HPDE6-E6E7 (cell line): ENCODE measurements at regions not wholly inside any gene's neighbourhood (a gene's known extent, or its start where the extent isn't known, plus 50 kb on each side); places are given as distances from the start of the nearest gene placed in this dataset.

Source experiments
- DNase-seq: peaks from one replicate; pipeline ENCODE4 v3.0.0; 2011; ENCODE audit warnings: missing footprints; ENCODE audit errors: extremely low spot score

DNA sequence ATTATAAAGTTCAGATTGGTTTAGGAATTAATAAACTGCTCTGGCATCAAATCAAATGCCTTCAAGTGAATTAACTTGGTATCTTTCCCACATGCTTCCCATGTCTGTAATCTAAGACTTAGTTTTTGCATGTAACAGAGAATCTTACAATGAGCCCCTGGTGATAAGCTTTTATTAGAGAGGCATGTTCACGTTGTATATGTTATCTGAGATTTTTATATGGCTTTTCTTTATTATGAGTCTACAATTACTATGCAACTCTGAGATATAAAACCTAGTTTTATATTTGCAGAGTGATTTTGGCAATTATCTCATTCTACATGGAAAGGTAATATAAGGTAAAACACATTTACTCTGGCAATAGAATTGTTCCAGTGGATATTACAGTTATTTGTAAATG is 1578.4 kb upstream of the IGFBP7 start:
- DNase-seq: no peak

DNA sequence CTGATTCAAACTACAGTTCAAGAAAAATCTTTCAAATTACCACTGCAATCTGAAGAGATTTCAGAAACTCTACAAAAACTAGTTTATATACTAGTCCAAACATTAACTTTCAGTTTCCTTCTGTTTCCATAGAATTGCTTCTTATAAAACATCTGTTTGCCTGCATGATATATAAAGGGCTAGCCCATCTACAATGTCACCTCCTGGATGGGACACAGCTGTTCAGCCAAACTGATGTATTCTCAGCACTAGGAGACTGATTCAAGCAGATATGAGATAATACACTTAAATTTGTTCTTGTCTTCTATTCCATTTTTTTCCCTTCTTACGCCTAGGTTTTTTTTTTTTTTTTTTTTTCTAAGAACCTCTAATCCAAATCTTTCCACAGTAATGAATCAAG is 1569.7 kb upstream of the IGFBP7 start:
- no peak for DNase-seq

DNA sequence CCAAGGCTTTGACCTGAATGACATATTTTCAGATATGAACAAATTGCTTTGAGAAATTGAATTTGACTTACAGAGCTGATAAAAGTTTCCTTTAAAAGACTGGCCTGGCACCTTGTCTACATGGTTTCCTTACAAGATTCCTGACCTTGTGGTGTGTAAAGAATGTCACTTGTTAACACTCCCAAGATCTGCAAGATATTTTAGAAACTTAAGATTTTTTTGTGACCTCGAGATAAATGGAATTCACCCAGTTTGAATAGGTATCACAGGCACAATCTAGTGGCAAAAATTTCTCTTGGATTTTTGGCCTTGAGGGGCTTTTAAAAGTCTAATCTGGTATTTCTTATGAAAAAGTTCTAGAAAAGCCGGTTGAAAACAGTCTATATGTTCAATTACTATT is 1568.9 kb upstream of the IGFBP7 start:
- DNase-seq: no peak

DNA sequence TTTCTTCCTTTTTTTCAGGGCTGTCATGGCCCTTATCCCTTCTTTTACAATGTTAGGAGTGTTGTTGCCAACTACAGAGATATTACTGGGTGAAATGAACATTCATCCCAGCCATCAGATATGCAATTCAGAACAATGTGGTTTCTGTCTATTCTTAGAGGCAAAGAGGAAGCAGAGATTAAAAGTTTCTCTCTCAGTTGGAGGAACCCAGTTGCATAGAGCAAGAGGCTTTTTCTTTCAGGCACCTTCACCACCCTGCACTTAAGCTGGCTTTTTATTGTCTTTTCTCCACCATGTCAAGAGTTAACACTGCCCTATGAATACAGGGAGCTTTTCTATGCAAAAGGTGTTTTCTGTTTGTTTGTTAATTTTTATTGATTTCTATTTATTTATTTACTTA is 1559.6 kb upstream of the IGFBP7 start:
- no peak for DNase-seq

DNA sequence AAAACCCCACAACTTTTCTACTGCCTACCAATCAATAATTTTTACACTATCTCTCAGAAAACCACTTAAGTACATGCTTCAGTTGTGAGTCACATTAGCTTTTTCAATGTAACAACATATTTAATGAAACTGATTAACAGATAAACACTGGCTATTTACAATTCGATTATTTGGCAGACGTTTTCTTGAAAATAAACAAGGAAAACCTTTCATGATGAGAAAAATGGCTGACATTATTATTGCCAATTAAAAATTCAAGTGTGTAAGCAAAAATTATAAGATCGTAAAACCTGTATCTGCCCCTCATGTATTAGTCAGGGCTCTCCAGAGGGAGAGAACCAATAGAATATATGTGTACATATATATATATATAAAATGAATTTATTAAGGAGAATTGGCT is 1555.5 kb upstream of the IGFBP7 start:
- no peak for DNase-seq

DNA sequence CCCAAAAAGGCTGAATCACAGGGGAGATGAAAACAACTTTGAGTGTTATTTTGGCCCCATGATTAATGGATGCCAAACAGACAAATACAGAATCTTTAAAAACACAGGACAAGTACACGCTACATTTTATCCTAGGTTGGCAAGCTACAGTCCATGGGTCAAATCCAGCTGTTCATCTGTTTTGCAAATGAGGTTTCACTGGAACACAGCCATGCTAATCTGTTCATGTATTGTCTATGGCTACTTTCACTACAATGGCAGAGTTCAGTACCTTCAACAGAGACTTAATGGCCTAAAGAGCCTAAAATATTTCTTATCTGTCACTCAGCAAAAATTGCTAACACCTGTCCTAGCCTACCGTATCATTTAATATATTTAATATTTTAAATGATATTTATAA is 1548.5 kb upstream of the IGFBP7 start:
- DNase-seq: no peak

DNA sequence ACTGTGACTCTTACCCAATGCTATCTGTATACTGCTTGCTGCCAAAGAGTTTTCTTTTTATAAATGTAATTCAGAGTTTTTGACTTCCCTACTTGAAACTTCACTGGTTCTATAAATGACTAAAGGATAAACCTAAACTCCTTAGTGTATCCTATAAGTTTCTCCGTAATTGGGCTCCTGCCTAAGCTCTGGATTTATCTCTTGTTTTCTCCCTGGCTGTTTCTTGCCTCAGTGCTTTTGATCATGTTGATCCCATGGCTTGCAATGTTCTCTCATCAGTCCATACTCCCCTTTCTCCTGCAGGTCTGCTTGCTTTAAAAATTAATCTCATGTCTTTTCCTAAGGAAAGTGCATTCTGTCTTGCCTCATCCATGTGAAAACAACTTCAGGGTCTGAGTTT is 1543.1 kb upstream of the IGFBP7 start:
- DNase-seq: no peak

DNA sequence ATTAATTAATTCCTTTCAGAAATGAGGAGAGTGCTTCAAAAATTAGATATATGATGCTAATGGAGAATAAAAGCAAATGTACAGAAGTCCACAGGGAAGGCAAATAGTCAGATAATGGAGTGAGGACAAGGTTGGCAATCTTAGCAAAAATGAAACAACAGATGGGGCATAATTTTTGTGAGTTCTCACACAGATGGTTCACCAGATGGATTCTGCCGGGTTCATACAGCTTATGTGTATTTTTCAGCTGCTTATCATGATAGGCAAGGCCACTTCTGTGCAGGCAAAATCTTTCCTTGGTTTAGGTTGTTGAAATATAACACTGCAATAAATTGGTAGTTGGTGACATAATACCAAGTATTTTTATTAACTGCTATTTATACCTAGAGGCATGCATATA is 1539.0 kb upstream of the IGFBP7 start:
- DNase-seq: no peak

DNA sequence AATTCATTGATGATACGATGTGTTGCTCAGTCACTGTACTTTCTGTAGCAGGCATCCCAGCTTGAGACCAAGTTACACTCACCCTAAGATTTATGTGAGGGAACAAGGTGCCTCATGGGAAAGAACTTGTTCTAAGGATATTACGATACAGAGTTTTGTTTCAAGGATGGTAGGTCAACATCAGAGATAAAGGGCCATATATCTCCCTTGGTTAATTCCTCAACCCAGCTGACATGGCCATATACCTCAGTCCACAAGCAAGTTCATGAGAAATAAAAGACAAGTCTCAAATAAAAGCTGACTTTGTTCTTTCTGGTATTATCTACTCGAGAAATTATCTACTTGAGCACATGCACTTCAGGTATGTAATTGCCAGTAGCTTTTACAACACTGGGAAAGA is 1535.9 kb upstream of the IGFBP7 start:
- no peak for DNase-seq

DNA sequence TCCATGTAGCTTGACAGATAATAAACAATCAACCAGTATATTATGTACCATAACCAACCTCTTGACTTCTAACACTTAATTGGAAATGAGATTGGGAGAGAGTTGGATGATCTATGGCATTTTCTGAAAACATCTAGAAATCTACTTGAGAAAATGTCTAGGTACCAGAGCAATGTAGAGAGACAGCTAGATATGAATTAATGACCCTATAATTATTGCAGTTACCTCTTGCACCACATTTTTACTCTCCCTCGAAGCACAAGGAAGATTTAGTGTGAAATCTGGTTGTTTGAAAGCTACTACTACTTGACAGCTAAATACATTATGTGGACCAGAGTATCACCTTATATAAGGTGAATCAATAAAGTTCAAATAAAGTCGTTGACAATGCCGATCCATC is 1534.4 kb upstream of the IGFBP7 start:
- DNase-seq: no peak

DNA sequence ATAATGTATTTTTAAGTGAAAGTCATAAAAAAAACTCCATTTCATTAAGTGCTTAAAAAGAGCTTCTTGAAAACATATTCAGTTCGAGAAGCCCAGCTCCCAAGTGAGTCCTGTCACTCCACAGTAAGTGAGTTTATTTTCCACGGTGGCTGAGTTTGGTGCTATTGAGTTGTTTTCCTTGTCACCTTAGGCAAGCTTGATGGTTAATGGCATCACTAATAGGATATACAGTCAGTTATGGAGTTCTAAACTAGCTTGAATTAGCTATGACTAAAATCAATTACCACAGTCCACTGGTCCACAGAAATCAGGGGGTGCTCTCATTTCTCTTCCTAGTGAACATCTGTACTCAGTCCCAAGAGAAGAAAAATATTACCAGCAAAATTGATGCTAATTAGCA is 1526.2 kb upstream of the IGFBP7 start:
- no peak for DNase-seq

DNA sequence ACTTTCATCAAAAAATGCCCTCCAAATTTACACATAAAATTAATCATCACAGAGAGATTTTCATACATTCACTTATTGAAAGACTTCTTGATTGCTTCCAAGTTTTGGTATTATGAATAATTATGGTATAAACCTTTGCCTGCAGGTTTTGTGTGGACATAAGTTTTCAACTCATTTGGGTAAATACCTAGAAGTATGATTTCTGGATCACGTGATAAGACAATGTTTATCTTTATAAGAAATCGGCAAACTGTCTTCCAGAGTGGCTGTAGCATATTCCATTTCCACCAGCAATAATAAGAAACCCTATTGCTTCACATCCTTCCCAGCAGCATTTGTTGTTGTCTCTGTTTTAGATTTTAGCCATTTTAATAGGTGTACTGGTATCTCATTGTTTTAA is 1507.0 kb upstream of the IGFBP7 start:
- DNase-seq: no peak

DNA sequence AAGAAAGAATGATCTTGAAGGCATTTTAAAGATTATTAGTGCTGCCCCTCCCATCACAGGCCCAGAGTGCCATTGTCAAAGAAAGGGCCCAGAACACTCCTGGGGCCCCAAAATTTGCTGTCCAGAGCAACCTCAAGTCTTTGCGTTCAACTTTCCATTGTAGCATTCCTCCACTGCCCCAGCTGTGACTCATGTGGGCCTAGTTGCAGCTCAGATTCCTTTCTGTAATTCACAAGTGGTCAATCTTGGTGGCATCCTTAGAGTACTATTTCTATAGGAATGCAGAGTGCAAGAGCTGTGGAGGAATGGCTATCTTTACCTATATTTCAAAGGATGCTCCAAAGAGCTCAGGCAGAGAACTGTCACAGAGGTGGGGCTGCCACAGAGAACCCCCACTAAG is 1500.8 kb upstream of the IGFBP7 start:
- DNase-seq: no peak

DNA sequence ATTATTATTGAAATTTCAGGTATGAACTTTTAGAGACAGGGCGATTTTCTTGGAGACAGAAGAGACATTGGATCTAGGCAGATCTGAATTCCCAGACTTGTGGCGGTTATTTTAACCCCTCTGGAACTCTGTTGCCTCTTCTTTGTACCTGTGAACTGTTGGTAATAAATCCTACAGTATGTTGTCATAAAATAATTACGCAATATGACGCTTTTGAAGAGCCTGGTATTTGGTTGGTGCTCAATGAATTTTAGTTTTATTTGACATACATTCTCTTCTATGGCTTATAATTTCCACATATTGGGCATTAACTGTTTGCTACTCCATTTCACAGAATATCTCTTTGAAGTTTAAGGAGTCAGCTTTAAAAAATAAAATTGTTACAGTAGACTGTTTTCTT is 1496.1 kb upstream of the IGFBP7 start:
- no peak for DNase-seq

DNA sequence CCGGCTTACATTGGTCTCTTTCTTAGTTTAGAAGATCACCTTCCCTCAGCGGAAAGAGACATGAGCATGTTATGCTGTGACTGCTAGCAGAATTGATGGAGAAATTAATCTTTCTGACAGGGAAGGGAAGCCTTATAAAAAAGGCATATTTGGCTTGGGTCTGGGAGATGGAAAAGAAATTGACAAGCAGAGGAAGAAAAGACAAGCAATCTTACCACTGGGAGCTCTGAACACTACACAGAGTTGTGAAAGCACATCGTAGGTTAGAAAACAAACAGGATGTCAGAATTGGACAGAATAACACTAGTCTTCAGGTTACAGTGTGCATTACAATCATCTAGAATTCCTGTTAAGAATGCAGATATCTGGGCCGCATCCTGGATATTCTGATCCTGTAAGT is 1493.8 kb upstream of the IGFBP7 start:
- no peak for DNase-seq

DNA sequence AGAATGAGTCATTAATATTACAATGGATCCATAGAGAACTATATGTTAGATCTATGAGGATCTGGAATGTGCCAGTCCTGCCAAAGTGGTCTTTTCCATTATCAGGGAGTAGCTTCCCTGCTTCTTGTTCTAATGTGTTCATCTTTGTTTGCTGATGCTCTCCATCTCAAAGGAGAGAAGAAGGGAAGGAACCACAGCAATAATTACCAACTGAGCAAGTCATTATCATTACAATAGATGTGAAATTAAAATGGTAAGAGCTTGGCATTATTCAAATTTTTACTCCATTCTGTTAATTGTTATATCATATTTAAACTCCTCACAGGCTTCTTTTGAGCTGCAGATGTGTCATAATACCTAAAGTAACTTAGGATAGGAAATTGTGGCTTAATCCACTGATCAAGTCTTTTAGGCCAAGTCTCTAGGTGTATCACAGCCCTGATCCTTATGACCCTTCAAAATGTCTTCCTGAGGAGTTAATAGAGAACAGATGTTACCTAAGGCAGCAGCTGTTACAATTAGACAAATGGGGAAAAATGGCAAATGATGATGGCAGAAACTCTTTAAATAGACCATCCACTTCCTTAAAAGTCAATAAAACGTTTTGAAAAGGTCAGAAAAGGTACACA is 1492.7 kb upstream of the IGFBP7 start:
- DNase-seq: no peak

DNA sequence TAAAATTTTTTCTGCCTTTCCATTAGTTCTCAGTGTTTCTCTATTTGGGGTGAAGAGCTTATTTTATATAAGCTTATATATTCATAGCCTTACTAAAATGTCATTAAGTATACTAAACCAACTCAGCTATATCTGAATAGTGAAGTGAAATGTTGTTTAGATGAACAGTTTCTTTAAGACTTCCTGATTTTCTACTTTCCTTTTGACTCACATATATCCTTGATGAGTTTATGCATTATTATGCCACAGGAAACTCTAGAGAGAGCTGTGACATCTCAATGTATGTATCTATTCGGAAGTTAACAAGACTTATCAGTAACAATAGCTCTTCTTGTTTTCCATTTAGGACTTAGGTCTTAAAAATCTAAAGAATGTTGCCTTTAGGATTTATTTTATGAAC is 1491.8 kb upstream of the IGFBP7 start:
- DNase-seq: no peak

DNA sequence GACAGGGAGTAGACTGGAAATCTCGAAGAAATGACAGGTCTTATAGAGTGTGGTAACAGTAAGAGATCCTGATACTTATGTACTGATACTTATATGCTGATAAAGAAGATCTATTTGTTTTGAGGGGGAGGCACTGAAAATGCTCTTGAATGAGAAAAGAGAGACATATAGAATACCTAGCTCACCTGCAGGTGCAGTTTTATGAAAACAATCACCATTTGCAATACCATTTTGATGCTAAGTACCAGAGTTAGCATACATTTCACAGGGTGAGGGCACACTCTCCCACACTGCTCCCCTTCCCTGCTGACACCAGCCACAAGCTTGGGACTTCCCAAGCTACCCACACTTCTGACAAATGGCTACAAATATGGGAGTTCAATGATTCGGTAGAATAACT is 1490.1 kb upstream of the IGFBP7 start:
- no peak for DNase-seq

DNA sequence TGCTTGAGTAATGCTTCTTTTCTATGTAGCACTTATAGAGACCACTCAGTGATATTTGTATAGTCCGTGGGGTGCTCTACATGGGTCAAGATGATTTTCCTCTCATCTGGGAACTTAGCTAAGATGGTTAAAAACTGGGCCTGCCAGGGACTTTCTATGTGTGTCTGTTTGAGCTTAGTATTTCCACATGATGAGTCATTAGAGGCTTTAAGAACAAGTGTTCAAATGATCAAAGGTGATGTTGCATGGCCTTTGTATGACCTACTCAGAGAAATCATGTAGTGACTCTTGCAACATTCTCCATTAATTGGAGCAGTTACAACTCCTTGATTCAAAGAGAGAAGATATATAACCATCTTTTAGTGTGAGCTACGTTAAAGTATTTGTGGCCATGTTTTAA is 1480.5 kb upstream of the IGFBP7 start:
- peak; percentile 52 for DNase-seq

DNA sequence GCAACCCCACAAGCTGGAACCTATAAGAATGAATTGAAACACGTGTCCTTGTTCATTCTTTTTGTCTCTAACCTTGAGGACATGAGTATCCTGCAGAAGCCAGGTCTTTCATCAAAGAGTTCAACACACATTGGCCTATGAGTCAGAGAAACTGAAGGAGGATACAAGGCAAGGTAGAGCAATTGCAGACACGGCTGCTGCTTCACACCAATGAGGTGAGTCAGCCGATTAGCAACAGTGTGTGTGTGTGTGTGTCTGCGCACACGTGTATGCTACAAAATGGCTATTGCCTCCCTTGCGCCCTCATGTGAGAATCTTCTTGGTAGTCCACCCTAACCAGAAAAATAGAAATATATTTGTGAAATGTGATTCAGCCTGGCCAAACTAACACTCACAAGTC is 1477.7 kb upstream of the IGFBP7 start:
- DNase-seq: peak; percentile 50

DNA sequence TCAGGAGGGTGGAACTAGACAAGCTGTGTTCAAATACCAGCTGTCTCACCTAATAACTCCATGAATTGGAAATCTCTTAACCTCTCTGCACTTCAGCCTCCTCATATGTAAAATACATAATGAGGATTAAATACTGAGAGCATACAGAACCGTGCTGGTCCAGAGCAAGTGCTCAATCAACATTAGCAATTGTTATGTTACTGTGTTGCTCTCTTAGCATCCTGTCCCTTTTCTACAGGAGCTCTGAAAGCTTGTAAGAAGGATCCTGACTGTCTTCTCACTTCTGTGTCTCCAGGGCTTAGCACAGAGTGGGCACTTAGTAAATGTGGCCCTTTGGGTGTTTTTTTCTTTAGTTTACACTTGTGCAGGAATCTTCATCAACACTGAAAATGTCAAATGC is 1456.1 kb upstream of the IGFBP7 start:
- no peak for DNase-seq

DNA sequence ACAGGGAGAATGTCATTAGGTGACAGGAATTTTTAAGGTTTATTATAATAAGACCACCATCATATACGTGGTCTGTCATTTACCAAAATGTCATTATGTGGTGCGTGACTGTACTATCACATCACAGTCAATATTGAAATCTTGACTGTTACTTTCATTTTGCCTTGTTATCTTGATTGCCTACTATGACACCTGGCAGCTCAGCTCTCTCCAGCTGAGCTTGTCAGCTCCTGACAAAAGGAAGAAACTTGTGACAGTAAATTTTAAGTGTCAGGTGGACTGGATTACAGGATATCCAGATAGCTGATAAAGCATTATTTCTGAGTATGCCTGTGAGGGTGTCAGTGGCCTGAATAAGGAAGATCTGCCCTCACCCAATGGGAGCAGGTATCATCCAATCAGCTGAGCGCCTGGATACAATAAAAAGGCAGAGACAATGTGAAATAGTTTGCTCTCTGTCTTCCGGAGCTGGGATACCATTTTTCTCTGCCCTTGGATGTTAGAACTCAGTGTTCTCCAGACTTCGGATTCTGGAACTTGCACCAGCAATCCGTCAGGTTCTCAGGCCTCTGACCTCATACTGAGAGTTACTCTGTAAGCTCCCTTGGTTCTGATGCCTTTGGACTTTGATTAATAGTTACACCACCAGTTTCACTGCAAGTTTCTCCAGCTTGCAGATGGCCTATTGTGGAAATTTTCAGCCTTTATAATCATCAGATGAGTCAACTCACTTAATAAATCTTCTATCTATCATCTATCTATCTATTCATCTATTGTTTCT is 1454.7 kb upstream of the IGFBP7 start:
- DNase-seq: no peak

DNA sequence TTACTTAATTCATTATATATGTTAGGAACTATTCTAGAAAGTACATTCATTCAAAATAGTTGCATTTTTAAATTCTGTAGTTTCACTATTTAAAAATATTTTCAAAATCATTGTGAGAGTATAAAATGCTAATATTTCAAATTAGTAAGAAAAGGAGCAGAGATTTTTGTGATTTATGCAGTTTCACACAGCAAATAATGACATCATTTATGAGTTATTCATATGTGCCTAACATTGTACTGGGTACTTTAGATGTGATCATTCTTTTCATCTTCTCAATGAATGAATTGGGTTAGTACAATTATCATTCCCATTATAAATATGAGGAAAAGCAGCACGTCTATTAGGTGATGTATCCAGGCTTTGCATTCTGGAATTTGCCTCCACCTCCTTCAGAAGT is 1451.0 kb upstream of the IGFBP7 start:
- no peak for DNase-seq

DNA sequence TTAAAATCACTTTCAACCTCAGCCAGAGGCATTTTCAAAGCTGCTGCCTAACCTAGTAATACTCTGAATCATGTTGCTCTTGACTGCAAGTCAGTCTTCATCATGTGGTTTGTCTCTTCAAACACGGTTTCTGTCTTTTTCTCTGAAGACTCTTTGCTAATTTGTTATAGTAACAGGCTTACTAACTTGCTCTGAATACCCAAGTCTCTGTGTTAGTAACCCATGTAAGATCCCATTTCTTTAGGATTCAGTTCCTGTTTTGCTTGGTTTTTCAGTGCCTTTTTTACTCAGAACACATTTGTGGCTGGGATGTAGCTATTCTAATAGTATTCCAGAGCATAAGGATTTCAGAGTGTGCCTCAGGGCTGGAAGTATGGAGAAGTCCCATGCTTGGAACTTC is 1450.6 kb upstream of the IGFBP7 start:
- DNase-seq: no peak
